GM10266 (cell line): ENCODE measurements at regions not wholly inside any gene's neighbourhood (a gene's known extent, or its start where the extent isn't known, plus 50 kb on each side); places are given as distances from the start of the nearest gene placed in this dataset.

Source experiments
- DNase-seq: peaks from one replicate; pipeline ENCODE4 v3.0.0; 2012; ENCODE audit errors: extremely low spot score
- TF ChIP-seq, protein P1 (sequence below): IDR thresholded peaks from 2 replicates; pipeline ENCODE4 v1.5.1; 2012; ENCODE audit warnings: mild to moderate bottlenecking, low read depth; ENCODE audit not compliant: control insufficient read depth, insufficient read depth; ENCODE audit errors: missing control alignments

DNA sequence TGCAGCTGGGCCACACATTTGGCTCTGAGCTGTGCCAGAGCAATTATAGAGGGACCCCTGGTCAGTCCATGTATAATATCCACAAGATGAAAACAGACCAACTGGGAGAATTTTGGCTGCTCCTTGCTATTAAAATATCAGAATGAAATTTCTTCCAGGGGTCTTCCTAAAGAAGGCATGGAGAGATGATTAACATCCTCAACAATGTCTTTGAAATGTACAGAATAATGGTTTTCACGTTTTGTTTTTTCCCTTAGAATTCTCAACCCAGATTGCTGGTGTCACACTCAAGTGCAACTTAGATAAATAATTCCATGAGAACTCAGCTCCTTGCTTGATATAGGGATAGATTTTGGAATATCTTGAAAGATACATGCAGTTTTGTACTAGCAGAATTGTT is 148.3 kb upstream of the SLC24A2 start:
- TF ChIP-seq, protein P1, sequence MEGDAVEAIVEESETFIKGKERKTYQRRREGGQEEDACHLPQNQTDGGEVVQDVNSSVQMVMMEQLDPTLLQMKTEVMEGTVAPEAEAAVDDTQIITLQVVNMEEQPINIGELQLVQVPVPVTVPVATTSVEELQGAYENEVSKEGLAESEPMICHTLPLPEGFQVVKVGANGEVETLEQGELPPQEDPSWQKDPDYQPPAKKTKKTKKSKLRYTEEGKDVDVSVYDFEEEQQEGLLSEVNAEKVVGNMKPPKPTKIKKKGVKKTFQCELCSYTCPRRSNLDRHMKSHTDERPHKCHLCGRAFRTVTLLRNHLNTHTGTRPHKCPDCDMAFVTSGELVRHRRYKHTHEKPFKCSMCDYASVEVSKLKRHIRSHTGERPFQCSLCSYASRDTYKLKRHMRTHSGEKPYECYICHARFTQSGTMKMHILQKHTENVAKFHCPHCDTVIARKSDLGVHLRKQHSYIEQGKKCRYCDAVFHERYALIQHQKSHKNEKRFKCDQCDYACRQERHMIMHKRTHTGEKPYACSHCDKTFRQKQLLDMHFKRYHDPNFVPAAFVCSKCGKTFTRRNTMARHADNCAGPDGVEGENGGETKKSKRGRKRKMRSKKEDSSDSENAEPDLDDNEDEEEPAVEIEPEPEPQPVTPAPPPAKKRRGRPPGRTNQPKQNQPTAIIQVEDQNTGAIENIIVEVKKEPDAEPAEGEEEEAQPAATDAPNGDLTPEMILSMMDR = no peak
- no peak for DNase-seq

DNA sequence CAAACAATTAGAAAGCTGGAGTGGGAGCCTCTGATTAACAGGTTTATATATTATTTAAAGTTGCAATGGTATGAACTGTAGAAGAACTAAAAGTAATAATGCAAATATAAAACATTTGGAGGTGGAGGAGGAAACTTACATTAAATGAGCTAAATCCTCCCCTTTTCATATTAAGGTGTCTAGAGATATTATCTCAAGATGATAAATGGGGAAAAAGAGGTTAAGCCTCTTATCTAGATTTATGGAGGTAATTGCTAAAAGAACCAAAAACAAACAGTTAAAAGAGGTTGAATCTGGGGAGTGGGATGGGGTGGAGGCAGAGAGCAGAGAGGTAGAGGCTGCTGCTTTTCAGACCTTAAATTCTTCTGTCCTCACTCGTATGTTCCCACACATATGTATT is 147.8 kb upstream of the SLC24A2 start:
- TF ChIP-seq, protein P1 = no peak
- DNase-seq = no peak

DNA sequence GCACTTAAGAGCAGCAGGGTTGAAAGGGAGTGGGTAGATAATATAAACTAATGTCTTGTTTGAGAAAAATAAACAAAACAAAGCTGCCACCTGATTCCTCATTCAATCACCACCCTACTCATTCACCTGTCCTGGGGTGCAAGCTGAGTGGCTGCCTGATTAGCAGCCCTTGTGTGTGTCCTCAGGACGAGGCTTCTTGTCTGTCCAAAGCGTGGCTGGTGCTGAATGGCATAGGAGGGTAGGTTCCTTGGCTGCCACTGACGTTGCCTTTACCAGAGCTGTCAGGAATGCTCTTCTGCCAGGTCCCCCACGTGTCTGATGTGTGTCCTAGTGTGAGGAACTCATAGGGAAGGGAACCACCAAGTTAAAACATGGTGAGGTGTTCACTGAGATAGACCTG is 146.6 kb upstream of the SLC24A2 start:
- TF ChIP-seq, protein P1 = no peak
- DNase-seq = no peak

- TF ChIP-seq, protein P1 = no peak
- no peak for DNase-seq
Measured at GRCh38 chr9:19934301-19934871, 145.5 kb upstream of the SLC24A2 start.

DNA sequence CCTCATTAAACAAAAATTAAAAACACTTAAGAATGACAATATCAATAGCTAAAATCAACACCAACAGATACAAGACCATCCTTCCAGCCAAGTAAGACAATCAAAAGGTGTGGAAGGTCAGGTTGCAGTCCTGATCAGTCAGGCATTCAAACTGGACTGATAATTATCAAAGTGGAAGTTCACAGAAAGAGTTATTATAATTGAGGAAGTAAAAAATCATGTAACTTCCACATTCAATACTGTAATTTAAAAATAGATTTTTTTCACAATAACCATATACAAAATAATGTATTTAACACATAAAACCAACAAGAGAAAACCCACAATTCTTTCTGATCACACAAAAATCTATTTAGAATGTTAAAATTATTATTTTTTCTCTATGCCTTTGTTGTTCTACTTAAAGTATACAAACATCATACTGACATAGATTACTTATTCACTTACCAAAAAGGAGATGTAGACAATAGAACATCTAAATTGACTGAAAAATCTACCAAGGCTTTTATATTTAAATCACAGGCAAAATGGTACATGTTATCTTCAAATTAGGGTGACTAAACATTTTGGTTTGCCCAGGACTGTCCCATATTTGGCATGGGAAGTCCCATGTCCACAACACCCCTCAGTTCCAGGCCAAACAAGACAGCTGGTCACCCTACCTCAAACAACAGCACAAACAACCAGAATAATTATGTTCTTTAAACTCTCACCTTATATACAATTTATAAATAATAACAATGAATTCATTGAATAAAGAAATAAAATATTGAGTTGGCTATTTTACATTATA is 142.5 kb upstream of the SLC24A2 start:
- TF ChIP-seq, protein P1 = no peak
- no peak for DNase-seq

DNA sequence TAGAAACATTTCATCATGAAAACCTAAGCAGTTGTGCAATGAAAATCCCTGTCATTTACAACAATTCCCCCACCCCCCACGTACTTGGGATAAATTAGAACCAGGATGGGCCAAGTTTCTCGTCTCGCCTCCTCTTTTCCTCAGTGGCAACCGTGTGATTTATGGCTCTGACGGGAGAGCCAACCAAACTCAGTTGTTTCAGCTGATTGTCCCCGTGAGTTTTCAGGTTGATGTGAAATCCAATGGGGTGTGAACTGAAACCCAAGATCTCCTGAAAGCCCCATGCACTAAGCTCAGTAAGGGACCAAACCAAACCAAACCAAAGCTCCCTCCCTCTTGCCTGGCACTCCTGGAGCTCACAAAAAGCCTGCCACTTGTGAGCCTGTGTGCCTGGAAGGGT is 138.7 kb upstream of the SLC24A2 start:
- DNase-seq = no peak
- TF ChIP-seq, protein P1 = no peak

- TF ChIP-seq, protein P1 = no peak
- no peak for DNase-seq
Measured at GRCh38 chr9:19926774-19927173, 137.9 kb upstream of the SLC24A2 start.
